ENCODE measurements at regions not wholly inside any gene's neighbourhood (a gene's known extent, or its start where the extent isn't known, plus 50 kb on each side); places are given as distances from the start of the nearest gene placed in this dataset.

DNA sequence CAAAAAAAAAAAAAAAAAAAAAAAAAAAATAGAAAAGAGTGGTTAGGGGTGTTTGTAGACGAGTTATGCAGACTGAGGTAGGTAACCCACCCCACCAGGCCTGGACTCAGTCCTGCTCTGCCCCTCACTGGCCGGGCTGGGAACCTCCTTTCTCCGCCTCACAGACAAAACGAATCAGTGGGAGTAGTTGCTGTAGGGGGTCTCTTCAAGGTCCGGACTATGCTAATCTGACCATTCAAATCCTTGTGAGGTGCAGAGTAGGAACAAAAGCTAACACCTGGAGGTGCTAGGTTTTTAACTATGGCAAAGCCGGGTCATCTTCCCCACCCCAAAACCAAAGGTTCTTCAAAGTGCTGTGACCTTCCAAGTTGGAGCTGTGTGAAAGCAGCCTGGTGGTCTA is 223.7 kb downstream of the SLC4A3 start:
- H3K4me3 ChIP-seq (replicated peaks in 1 of 3; ENCODE audit: insufficient read depth in 1 of 3, low read depth in 2 of 3, low read length in 3 of 3), result no peak overlapping the region
- peaks cover 0 to 18% of the 10 kb centered on the region in 2 experiments; a peak in 2 of 5 replicates for H3K27me3 ChIP-seq (ENCODE audit: control insufficient read depth in 1 of 2, insufficient read depth in 2 of 2, low read length in 2 of 2)
- no peak for TF ChIP-seq SYNCRIP (IDR thresholded peaks at IDR 0.05; ENCODE audit: insufficient read depth, low read depth, low read length)
- no peak for TF ChIP-seq KDM6A (CRISPR knock-in tag; IDR thresholded peaks at IDR 0.05; ENCODE audit: low read depth)
- TF ChIP-seq ZNF510 (CRISPR knock-in tag; IDR thresholded peaks at IDR 0.05; ENCODE audit: low read depth), result no peak
- TF ChIP-seq NCOA2 (CRISPR knock-in tag; IDR thresholded peaks at IDR 0.05), result no peak
- no peak for TF ChIP-seq ZNF7 (CRISPR knock-in tag; IDR thresholded peaks at IDR 0.05)
- TF ChIP-seq ZNF343 (CRISPR knock-in tag; IDR thresholded peaks at IDR 0.05), result no peak
- TF ChIP-seq ZNF790 (CRISPR knock-in tag; IDR thresholded peaks at IDR 0.05; ENCODE audit: borderline replicate concordance), result no peak
- TF ChIP-seq MTERF4 (CRISPR knock-in tag; IDR thresholded peaks at IDR 0.05), result no peak
- TF ChIP-seq GLMP (CRISPR knock-in tag; IDR thresholded peaks at IDR 0.05; ENCODE audit: borderline replicate concordance), result no peak
- no peak for TF ChIP-seq ETV6 (CRISPR knock-in tag; conservative IDR thresholded peaks at IDR 0.05)
- no peak for TF ChIP-seq PCBP1 (IDR thresholded peaks at IDR 0.05; ENCODE audit: borderline replicate concordance, low read depth, low read length)
- no peak for TF ChIP-seq ZNF354B (CRISPR knock-in tag; IDR thresholded peaks at IDR 0.05)
- no peak for TF ChIP-seq ZNF83 (CRISPR knock-in tag; IDR thresholded peaks at IDR 0.05; ENCODE audit: borderline replicate concordance)
- TF ChIP-seq TAF1 (CRISPR knock-in tag; IDR thresholded peaks at IDR 0.05), result no peak
- TF ChIP-seq ZGPAT (CRISPR knock-in tag; IDR thresholded peaks at IDR 0.05), result no peak
- TF ChIP-seq TCF7L2 (IDR thresholded peaks at IDR 0.05; ENCODE audit: low read depth, low read length), result no peak
- no peak for TF ChIP-seq HNRNPH1 (optimal IDR thresholded peaks at IDR 0.05; ENCODE audit: low read depth, low read length)
- no peak for TF ChIP-seq ZNF234 (CRISPR knock-in tag; conservative IDR thresholded peaks at IDR 0.05)
- TF ChIP-seq, protein P1, sequence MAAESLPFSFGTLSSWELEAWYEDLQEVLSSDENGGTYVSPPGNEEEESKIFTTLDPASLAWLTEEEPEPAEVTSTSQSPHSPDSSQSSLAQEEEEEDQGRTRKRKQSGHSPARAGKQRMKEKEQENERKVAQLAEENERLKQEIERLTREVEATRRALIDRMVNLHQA (CRISPR knock-in tag; IDR thresholded peaks at IDR 0.05), result no peak
- no peak for TF ChIP-seq THYN1 (CRISPR knock-in tag; IDR thresholded peaks at IDR 0.05; ENCODE audit: borderline replicate concordance, low read depth)
- H3K79me2 ChIP-seq (ENCODE audit: insufficient read depth, low read length), result no peaks in the 10 kb centered on the region
- H2AFZ ChIP-seq (ENCODE audit: low read length), result no peak overlapping the region
- no peak for ATAC-seq
- H3K4me2 ChIP-seq (ENCODE audit: low read depth, low read length), result no peak overlapping the region
- in situ Hi-C loops (cut with HindIII; ENCODE audit: extremely low pct_ligation_motif_present, low pct_unique_long_range_greater_than_20kb) (no loop called here), intact Hi-C loops (cut with micrococcal nuclease; ENCODE audit: unreplicated experiment) (no loop called here)
- no peaks in the 10 kb centered on the region for H3K9me3 ChIP-seq (ENCODE audit: low read length)
- H3K9ac ChIP-seq (ENCODE audit: insufficient read depth, low read depth, low read length), result no peak overlapping the region
- no peak for FAIRE-seq
- ChIA-PET CTCF (ENCODE audit: low intra/inter-chr PET ratio, low total read pairs) (no interaction called here), POLR2A (no interaction called here)
- no peaks in the 10 kb centered on the region for H4K20me1 ChIP-seq (ENCODE audit: insufficient read depth, low read length)
- no TSS peak for BruUV-seq (replicated peaks)
- no peaks in the 10 kb centered on the region for H3K36me3 ChIP-seq (replicated peaks in 1 of 2; ENCODE audit: control insufficient read depth in 1 of 2, insufficient read depth in 2 of 2, low read length in 2 of 2)
- no peaks in the 10 kb centered on the region for H3K4me1 ChIP-seq (ENCODE audit: insufficient read depth, low read length)
- 31% methylated on average over 6 of the region's 6 CpGs for WGBS (ENCODE audit: low lambda C conversion rate)
- DNase-seq (ENCODE audit: low spot score), result no peak
- no peak overlapping the region for H3K27ac ChIP-seq (ENCODE audit: extremely low read length, insufficient read depth, low read length)
